DND-41 (cell line): ENCODE measurements at regions not wholly inside any gene's neighbourhood (a gene's known extent, or its start where the extent isn't known, plus 50 kb on each side); places are given as distances from the start of the nearest gene placed in this dataset.

Source experiments
- CTCF ChIP-seq: IDR thresholded peaks from 2 replicates; pipeline ENCODE4 v1.5.1; 2012; ENCODE audit warnings: borderline replicate concordance, low read length, moderate library complexity, mild to moderate bottlenecking; ENCODE audit not compliant: poor library complexity, severe bottlenecking; ENCODE audit errors: extremely low read depth
- EZH2 ChIP-seq: IDR thresholded peaks from 3 replicates; pipeline ENCODE4 v1.6.1; 2012; ENCODE audit warnings: borderline replicate concordance, low read depth, mild to moderate bottlenecking, moderate library complexity, low read length, inconsistent platforms; ENCODE audit not compliant: severe bottlenecking

GRCh38 chr9:81465468-81466011 lies 223.8 kb downstream of the TLE1 start:
- TF ChIP-seq CTCF (no peak), EZH2 (no peak)
